Stimulated activated CD4-positive, alpha-beta T cell treated with anti-CD3 and anti-CD28 coated beads, Interleukin-4, amount 100 ng/mL, for 48 hours (primary cell): ENCODE measurements at regions not wholly inside any gene's neighbourhood (a gene's known extent, or its start where the extent isn't known, plus 50 kb on each side); places are given as distances from the start of the nearest gene placed in this dataset.

Experiments used
- DNase-seq, 2 donors: peaks; one replicate each; pipeline ENCODE4 v3.0.0-alpha.2; 2020; ENCODE audit warnings: low read depth in 2 of 2

DNA sequence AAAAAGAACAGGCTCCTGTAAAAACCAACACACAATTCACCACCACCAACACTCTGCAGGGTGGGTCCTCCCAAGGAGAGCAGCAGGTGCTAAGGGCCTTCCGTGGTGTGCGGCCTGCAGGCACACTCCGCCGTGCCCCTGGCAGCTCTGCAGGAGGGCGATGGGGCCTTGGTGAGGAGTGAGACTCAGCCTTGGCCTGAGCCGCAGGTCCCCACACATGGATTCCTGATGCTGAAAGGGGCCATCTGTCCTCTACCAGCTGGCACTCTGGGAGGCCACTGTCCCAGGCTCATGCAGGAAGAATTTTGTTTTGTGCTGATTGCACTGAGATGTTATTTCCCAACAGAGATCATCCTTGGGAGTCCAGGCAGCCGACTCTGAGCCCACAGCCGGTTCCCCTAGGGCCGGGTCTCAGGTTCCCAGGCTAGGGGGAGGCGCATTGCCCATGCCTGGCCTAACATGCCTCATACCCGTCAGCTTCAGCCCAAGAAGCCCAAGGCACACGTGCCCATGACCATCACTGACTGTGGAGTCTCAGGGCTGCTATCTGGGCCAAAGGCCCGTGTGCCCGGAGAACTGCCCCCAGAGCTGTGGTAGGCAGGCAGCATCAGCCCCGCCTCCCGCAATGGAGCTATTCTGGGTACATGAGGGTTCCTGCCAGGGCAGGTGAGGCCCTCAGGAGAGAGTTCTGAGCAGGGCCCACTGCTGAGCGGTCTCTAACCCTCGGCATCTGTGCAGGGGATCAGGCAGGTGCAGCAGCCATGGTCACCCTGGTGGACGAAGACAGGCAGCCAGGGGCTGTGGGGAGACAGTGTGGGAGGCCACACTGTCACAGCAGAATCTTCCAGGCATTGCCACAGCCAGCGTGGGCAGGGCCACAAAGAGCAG lies 97.9 kb upstream of the ZNF469 start:
- no peak for DNase-seq

DNA sequence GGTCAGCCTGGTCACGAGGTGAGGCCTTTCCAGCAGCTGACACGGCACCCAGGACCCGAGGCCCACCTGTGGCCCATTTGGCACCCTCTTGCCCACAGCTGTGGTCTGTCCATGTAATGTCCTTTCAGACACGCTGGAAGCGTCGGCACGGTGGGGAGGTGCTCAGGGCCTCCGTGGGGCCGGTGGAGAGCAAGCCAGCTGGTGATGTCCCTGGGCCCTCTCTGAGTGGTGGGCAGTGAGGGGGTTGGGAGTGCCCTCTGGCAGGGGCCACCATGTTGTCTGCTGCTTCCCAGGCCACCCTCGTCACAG lies 97.3 kb upstream of the ZNF469 start:
- no peak for DNase-seq

DNA sequence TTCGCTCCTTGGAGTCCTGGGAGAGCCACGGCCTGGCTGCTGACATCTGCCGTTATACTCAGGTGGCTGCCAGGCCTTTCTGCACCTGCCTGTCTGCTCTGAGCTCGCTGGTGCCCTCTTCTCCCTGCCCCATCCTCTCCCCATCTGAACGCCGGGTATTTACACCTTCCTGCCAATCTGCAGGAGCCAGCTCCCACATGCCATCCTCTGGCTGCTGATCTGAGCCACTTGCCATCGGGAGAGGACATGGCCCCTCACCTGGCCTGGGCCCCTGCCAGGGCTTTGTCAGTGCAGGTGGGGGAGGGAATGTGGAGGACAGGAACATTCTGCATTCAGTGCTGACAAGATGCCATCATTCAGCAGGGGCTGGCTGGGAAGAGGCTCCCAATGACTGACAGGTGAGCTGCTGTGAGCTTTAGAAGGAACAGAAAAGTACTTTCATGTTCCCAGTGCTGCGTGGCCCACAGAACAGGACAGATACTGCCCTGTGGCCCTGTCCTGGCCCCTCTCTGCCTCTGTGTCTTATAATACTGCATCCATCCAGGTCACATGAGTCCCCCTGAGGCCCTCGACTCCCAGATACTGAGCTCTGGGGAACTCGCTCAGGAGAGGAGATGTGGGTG lies 96.3 kb upstream of the ZNF469 start:
- DNase-seq, result no peak

DNA sequence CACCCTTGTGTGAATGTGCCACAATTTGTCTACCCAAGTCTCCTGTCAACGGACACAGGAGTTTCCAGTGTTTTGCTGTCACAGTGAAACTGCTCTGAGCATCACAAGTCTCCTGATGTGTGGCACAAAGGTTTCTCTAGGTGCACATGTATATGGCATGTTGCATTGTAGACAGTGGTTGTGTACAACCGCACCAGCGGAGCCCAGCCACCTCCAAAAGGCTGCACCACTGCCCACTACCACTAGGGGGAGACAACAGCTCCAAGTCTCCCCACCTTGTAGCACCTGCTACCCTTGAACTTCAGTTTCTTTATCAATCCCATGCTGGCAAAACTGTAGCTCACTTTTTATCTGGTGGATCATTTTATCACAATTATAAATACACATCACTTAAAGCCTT lies 95.5 kb upstream of the ZNF469 start:
- DNase-seq, result peak in 1 of 2 donors; percentile 37

DNA sequence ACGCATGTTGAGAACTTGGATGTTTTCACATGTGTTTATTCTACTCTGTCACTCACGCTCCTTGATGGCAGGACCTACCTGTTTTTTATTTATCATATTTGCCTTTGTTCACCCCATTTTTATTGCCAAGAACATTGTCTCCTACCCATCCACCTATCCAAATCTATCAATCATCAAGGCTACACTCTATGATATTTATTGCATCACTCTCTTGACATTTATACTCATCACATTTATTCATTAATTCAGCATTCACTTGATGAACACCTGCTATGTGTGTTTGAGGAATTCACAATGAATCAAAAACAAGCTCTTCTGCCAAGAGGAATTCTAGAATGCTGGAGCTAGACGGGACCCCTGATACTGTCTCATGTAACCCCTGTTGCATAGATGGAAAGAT lies 94.5 kb upstream of the ZNF469 start:
- no peak for DNase-seq

DNA sequence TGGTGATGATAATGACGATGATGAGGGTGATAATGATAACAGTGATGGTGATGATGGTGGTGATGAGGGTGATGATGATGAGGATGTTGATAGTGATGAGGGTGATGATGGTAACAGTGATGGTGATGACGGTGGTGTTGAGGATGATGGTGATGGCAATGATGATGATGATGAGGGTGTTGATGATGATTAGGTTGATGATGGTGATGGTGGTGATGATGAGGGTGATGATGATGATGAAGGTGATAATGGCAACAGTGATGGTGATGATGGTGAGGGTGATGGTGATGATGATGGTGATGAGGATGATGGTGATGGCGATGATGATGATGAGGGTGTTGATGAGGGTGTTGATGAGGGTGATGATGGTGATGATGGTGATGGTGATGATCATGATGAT lies 93.8 kb upstream of the ZNF469 start:
- DNase-seq, result no peak

DNA sequence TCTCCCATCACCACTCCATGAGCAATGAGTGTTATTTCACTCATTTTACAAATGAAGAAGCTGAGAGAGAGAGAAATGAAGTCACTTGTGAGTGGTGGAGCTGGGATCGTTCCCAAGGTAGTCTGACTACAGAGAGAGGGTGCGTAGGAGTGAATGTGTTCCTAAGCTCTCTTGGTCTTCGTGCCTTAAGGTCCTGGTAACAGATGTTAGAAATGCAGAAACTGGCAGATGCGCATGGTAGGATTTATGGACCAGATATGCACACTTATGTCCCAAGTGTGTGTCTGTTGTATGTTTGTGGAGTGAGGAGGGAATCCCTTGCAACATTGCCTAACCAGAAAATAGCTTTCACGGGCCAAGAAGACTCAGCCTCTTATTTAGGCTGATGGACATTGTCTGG lies 93.2 kb upstream of the ZNF469 start:
- DNase-seq, result no peak

DNA sequence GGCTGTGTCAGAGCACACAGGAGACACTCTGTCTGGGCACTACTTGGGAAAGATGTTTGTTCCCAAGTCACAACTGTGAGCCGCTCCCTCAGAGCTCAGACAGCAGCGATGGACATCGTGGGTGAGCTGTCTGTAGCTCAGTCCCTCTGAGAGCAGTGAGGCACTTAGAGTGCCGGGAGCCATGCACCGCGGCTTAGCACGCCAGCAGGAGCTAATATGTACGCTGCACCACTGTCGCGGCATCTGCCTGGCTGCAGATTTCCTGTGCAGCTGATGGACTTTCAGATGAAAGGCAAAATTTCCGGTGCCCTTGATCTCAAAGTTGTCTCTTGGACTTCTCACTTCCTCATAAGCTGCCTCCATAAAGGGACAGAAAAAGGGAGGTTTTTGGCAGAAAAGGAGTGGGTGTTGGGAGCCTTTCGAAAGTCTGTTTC lies 92.8 kb upstream of the ZNF469 start:
- DNase-seq, result no peak

DNA sequence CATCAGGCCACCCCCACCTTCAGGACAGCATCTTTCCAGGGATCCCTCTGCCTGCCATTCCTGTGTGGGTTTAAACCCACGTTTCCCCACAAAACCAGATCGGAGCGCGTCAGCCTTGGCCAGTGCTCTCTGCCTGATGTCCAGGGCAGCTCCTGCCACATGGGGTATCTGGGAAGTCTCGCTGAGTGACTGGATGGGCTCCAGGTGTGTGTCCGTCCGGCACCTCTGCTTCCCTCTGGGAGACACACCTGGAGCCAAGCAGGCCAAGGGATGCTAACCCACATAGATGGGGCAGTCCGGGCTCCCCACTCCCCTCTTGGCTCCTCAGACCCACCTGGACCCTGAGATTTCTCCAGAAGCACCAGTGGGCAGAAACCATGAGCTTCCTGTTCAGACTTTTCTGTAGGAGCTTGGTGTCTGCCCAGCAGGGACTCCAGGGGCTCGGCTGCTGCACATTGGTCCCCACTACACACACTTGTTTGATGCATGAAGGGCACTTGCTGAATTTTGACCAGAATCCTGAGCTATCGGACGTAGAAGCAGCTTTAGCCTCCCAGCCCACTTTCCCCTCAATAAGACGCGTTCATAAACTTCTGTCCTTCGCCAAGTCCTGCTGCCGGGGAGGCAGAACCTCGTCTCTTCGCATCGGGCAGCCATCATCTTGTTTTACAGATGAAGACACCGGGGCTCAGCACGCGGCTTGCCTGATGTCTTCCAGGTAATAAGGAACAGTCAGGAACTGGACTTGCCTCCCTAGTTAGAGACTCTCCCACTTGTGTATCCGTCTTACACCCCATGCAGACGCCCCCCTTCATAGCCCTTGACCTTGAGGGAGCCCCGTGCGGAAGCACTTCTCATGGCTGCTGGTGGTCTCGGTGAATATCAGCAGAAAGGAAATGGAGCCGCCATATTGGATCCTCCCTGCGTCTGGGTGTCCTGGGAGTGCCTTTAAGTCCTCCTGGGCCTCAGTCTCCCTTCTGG lies 91.6 kb upstream of the ZNF469 start:
- DNase-seq, result no peak

DNA sequence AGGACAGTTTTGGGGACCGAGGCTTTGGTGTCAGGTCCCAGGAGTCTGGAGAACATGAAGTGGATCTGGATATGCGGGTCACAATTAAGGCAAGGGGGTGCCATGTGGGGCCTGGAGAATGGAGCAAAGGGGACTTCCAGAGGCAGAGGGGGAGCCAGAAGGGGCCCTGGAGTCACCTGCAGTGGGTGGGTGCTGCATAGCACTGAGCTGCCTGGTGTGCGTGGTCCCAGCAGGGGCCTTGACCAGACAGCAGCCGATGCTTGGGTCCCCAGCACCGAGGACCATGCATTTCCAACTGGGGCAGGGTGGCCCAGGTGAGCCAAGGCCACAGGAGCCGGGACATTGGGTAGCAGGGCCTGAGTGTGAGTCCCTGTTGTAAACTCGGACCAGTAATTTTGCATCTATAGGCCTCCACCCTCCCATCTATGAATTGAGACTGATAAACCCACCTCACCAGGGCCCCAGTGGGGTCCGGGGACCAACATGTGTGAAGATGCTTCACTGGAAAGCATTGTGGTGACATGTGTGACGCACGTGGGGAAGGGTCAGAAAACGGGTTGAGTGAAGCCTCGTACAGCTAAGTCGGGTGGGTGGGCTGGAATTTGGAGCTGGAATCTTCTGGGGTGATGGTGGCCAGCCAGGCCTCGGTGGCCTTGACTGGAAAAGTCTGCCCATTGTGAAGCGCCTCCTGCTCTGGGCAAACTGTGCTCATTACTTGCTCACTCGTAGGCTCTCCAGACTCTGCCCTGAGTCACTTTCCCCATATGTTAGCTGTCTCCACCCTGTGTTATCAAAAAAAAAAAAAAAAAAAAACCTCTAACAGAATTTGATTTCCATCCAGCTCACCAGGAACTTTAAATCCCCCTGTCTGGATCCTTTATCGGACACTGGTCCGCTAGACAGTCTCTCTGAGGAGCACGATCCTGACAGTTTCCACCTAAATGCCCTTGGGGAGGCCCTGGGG lies 90.5 kb upstream of the ZNF469 start:
- DNase-seq, result no peak

DNA sequence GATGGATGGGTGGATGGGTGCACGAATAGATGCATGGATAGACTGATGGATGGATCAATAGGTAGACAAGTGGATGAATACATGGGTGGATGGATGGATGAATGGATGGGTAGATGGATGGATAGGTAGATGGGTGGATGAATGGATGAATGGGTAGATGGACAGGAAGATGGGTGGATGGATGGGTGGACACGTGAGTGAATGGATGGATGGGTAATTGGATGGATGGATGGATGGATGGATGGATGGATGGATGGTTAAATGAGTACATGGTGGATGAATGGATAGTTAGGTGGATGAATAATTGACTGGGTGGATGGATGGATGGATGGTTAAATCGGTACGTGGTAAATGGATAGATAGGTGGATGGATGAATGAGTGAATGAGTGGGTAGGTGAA lies 89.7 kb upstream of the ZNF469 start:
- no peak for DNase-seq

DNA sequence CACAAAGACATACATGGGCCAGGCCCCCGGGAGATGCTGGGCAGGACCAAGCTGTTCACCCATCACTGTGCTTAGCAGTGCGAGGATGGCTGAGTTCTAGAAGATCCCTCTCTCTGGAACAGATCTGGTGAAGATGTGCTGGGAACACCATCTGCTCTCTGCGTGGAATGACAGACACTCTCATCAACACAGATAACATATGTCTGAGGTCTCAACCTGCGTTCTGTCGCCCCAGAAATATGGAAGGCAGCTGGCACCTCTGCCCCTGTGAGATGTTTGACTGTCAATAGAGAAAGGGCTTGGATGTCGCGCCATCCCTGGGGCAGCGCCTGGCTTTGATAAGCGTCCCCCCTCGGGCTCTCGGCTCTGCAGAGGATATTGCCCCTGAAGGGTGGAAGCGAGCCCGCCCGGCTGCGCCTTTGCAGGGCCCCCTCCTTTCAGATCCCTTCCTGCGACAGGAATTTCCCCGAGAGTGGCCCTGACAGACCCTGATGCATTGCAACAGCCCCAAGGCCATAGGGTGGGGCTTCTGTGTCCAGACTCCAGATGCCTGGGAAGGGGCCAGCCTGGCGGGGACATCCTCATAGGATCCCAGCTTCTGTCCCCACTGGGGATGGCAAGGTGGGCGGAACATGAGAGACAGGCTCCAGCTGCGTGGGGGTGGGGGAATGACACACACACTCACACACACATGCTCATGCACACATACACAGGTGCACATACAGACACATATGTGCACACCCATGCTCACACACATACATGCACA lies 86.9 kb upstream of the ZNF469 start:
- no peak for DNase-seq

DNA sequence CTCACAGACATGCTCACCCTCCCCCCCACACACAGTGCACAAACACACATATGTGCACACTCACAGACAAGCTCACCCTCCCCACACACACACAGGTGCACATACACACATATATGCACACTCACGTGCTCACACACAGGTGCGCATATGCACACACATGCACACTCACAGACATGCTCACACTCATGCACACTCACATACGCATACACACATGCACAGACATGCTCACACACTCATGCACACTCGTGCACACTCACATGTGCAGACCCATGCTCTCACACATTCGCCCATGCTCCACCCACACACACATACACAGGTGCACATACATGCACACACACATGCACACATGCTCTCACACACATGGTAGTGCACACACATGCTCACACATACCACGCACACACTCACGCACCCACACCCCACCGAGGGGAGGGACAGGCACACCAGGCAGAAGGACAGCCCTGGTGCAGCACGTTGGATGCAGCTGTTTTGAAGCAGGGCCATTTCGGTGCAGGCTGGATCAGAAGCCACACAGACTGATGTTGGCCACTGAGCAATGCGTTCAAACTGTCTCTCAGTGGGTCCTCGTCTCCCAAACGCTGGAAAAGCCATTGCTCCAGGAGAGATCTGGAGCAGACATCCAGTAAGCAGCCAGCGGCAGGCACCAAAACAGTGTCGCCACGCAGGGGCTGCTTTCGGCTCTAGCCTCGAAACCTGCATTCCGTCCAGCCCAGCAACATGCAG lies 86.2 kb upstream of the ZNF469 start:
- no peak for DNase-seq

DNA sequence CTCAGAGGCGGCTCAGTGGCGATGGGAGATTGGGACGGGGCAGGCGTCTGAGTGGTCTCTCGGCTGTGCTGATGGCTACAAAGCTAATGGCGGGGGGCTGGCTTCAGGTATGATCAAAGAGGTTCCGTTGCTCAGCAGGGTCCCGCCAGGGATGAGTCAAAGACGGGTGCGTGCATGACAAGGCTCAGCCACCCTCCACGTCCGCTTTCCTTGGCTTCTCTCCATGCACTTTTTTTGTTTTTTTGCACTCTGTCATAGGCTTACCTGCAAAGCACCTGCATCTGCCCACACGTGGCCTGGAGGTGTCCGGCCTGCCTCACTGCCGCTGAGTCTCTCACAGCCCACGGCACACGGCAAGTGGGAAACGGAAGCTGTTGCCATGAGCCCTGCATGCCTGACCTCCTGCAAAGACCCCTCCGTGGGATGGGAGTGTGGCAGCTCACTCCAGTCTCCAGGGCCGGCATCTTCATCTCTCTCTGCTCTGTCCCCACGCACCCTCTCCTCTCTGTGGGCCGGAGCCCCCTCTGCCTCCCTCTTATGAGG lies 85.5 kb upstream of the ZNF469 start:
- no peak for DNase-seq

DNA sequence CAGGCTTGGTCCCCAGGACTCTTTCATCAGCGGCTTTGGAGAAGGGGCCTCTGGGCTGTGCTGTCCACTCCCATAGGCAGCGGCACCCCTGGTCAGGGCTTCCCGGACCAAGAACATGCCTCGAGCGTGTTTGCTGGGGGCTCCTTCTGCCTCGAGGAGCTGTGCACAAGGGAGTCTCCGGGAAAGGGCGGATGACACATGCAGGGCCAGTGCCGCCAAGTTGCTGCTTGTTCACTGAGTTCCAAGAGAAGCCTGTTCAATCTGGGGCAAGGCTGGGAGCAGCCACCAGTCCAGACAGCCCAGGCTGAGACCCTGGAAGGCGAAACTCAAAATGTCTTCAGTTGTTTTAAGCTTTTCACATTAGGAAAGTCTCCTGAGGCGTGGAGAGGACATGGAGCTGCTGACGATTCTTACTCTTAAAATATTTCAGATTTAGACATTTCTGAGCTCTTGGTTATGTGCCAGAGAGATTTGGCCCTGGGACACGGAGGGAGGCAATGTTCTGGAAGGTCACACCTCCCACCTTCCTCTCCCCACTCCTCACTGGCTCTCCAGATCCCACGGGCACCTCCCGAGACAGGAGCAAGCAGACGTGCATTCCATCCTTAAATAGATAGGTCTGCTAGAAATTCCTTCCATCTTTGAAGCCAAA lies 84.5 kb upstream of the ZNF469 start:
- no peak for DNase-seq

DNA sequence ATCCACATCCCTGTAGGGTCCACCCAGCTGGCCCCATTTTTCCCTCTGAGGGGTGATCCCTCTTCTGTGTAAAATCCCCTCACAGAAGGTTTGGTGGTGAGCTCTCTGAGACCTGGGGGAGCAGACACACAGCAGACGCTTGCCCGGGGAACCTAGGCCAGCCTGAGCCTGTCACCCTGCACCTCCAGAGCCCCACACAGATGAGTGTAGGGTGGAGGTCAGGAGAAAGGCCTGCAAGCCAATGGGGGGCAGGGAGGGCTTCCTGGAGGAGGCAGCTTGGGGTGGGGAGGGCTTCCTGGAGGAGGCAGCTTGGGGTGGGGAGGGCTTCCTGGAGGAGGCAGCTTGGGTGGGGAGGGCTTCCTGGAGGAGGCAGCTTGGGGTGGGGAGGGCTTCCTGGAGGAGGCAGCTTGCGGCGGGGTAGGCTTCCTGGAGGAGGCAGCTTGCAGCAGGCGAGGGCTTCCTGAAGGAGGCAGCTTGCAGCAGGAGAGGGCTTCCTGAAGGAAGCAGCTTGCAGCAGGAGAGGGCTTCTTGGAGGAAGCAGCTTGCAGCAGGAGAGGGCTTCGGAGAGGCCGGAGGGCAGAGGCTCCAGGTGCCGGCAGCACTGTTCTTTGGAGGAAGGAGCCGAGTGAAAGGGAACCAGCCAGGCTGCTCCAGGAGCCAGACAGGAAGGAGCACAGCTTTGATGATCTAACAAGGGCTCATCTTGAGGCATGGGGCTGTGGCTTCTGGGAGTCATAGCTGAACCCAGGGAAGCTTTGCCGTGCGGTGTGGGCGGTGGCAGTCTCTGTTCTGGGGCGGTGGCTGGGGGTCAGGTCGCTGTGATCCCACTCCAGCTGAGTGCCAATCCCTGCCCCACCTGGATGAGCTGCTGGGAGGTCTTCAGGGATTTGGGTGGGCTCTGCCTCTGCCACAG lies 83.7 kb upstream of the ZNF469 start:
- DNase-seq, result no peak

DNA sequence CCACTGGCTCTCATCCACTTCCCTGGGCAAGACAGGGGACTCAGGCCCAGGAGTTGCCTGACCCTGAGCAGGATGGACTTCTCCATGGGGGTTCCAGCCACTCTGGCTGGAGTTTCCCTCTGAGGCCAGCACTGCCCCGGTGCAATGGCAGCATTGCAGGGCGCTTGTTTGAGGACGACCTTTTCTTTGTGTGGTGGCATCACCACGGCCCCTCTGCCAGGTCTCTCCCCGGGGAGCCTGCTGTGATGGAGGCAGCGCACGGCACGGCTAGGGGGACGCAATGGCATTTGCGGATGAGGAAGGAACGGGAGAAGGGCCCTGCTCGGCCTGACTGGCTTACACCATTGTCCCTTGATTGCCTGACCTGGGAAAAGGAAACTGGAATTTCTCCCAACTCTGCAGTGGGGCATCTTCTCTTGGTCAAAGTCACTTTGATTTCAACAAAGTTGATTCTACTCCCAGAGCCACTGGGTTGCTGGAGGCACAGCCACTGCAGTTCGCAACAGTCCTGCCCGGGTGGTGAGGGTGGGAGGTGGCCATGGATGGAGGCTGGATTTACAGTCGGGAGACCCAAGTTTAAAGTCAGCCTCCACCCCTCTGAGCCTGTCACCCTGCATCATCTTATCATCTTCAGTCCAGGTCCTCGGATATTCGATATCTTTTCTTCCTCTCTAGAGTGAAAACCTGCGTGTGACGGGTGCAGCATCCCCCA lies 82.9 kb upstream of the ZNF469 start:
- DNase-seq, result no peak
